PC-9 (cell line): ENCODE measurements at regions not wholly inside any gene's neighbourhood (a gene's known extent, or its start where the extent isn't known, plus 50 kb on each side); places are given as distances from the start of the nearest gene placed in this dataset.

ENCODE experiments used
- BruUV-seq: library from RNA; stranded (reverse); fragments of 400-500 nt; replicated peaks from 2 replicates; lab custom pipeline; 2021; lab: Mats Ljungman, UMichigan
- CTCF ChIA-PET: fragments of 300-600 bp; sonication (Branson Sonifier 250); formaldehyde crosslinking; loops from one replicate; lab custom pipeline; 2022; ENCODE audit warnings: antibody characterized with exemption; lab: Charles Lee
- POLR2A ChIA-PET: fragments of 300-600 bp; sonication (Branson Sonifier 250); formaldehyde crosslinking; loops from one replicate; lab custom pipeline; 2022; ENCODE audit warnings: antibody characterized with exemption; ENCODE audit not compliant: unreplicated experiment; lab: Charles Lee
- DNase-seq, 2 experiments: peaks; one replicate each; pipeline versions ENCODE4 v3.0.0 to v3.0.0-alpha.2; 2015 to 2022; ENCODE audit warnings: mixed read lengths in 1 of 2
- H2AFZ ChIP-seq: fragments of 200-600 bp; sonication (generic); 2 replicates; pipeline ENCODE4 v1.8.1; 2017; ENCODE audit warnings: antibody characterized with exemption
- H3F3A ChIP-seq: fragments of 200-600 bp; sonication (generic); 2 replicates; pipeline ENCODE4 v1.8.1; 2017; ENCODE audit warnings: antibody characterized with exemption, mild to moderate bottlenecking, low read depth; ENCODE audit not compliant: insufficient read depth
- H3K27ac ChIP-seq: fragments of 200-600 bp; sonication (generic); 2 replicates; pipeline ENCODE4 v1.6.1; 2016; ENCODE audit warnings: mixed run types
- H3K27me3 ChIP-seq: fragments of 200-600 bp; sonication (generic); 2 replicates; pipeline ENCODE4 v1.6.1; 2016; ENCODE audit warnings: low read depth, mixed run types; ENCODE audit not compliant: insufficient read depth
- H3K36me3 ChIP-seq: fragments of 200-600 bp; sonication (generic); 2 replicates; pipeline ENCODE4 v1.6.1; 2016; ENCODE audit warnings: low read depth, mixed run types
- H3K4me1 ChIP-seq: fragments of 200-600 bp; sonication (generic); replicated peaks from 2 replicates; pipeline ENCODE4 v1.6.1; 2016; ENCODE audit warnings: mixed run types; ENCODE audit not compliant: insufficient read depth
- H3K4me2 ChIP-seq: fragments of 200-600 bp; sonication (generic); 2 replicates; pipeline ENCODE4 v1.6.1; 2017; ENCODE audit warnings: mixed run types
- H3K4me3 ChIP-seq: fragments of 200-600 bp; sonication (generic); 2 replicates; pipeline ENCODE4 v1.6.1; 2016; ENCODE audit warnings: mixed run types
- H3K79me2 ChIP-seq: fragments of 200-600 bp; sonication (generic); 2 replicates; pipeline ENCODE4 v1.6.1; 2017; ENCODE audit warnings: low read depth, mixed run types
- H3K9me2 ChIP-seq: fragments of 200-600 bp; sonication (generic); 2 replicates; pipeline ENCODE4 v1.8.1; 2017; ENCODE audit warnings: mild to moderate bottlenecking; ENCODE audit not compliant: insufficient read depth
- H3K9me3 ChIP-seq: fragments of 200-600 bp; sonication (generic); 2 replicates; pipeline ENCODE4 v1.8.1; 2016; ENCODE audit warnings: low read depth; ENCODE audit not compliant: insufficient read depth
- H4K20me1 ChIP-seq: fragments of 200-600 bp; sonication (generic); 2 replicates; pipeline ENCODE4 v1.8.1; 2017; ENCODE audit not compliant: insufficient read depth
- EZH2 ChIP-seq: fragments of 200-600 bp; sonication (generic); IDR thresholded peaks from 2 replicates; pipeline ENCODE4 v1.8.0; 2017; ENCODE audit warnings: antibody characterized with exemption, low read depth
- intact Hi-C: fragments of 100-400 bp; cut with micrococcal nuclease; formaldehyde crosslinking; loops from one replicate; pipeline ENCODE4 v1.10.0; 2022; ENCODE audit not compliant: unreplicated experiment
- TF ChIP-seq, protein P1 (sequence below): fragments of 200-600 bp; sonication (generic); conservative IDR thresholded peaks from 2 replicates; pipeline ENCODE4 v1.6.1; 2017; ENCODE audit warnings: mixed run types, antibody characterized with exemption, mild to moderate bottlenecking, moderate library complexity

GRCh38 chr6:165167861-165168260, 141.5 kb downstream of the C6orf118 start:
- no peak overlapping the region for H3K27ac ChIP-seq
- intact Hi-C loops = no loop called here
- H3K4me2 ChIP-seq = no peak overlapping the region
- no peaks in the 10 kb centered on the region for H3K9me3 ChIP-seq
- H3K36me3 ChIP-seq = no peaks in the 10 kb centered on the region
- CTCF ChIA-PET = no interaction called here
- BruUV-seq = no TSS peak
- no peaks in the 10 kb centered on the region for H3K9me2 ChIP-seq
- DNase-seq = no peak
- H3F3A ChIP-seq = no peaks in the 10 kb centered on the region
- no peaks in the 10 kb centered on the region for H4K20me1 ChIP-seq
- H3K4me1 ChIP-seq = no peaks in the 10 kb centered on the region
- POLR2A ChIA-PET = no interaction called here
- H2AFZ ChIP-seq = no peak overlapping the region
- H3K27me3 ChIP-seq = no peaks in the 10 kb centered on the region
- H3K4me3 ChIP-seq = no peak overlapping the region
- no peaks in the 10 kb centered on the region for H3K79me2 ChIP-seq
- no peak for TF ChIP-seq EZH2
- TF ChIP-seq, protein P1, sequence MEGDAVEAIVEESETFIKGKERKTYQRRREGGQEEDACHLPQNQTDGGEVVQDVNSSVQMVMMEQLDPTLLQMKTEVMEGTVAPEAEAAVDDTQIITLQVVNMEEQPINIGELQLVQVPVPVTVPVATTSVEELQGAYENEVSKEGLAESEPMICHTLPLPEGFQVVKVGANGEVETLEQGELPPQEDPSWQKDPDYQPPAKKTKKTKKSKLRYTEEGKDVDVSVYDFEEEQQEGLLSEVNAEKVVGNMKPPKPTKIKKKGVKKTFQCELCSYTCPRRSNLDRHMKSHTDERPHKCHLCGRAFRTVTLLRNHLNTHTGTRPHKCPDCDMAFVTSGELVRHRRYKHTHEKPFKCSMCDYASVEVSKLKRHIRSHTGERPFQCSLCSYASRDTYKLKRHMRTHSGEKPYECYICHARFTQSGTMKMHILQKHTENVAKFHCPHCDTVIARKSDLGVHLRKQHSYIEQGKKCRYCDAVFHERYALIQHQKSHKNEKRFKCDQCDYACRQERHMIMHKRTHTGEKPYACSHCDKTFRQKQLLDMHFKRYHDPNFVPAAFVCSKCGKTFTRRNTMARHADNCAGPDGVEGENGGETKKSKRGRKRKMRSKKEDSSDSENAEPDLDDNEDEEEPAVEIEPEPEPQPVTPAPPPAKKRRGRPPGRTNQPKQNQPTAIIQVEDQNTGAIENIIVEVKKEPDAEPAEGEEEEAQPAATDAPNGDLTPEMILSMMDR = no peak

DNA sequence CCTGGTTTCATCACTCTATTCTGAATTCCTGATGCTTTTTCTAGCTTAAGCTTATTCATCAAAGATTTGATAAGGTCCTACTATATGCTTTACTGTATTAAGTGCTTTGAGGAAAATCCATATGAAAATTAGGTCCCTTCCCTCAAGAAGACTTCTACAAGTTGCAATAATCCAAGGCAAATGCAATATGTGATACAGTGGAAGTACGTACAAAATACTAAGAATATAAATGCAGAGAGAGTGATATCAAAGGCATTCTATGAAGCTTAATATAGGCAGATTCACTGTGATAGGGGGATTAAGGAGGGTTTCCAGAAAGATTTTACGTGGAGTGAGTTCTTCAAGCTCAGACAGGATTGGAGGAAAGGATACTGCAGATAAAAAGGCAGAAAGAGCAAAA, 142.1 kb downstream of the C6orf118 start:
- H3K9me3 ChIP-seq = no peaks in the 10 kb centered on the region
- intact Hi-C loops = no loop called here
- no peaks in the 10 kb centered on the region for H3K4me1 ChIP-seq
- H3K79me2 ChIP-seq = no peaks in the 10 kb centered on the region
- TF ChIP-seq, protein P1 = no peak
- TF ChIP-seq EZH2 = no peak
- no peaks in the 10 kb centered on the region for H3K36me3 ChIP-seq
- ChIA-PET CTCF (no interaction called here), POLR2A (no interaction called here)
- H3K9me2 ChIP-seq = no peaks in the 10 kb centered on the region
- H3F3A ChIP-seq = no peaks in the 10 kb centered on the region
- H3K27me3 ChIP-seq = no peaks in the 10 kb centered on the region
- BruUV-seq = no TSS peak
- H3K4me3 ChIP-seq = no peak overlapping the region
- DNase-seq = no peak
- no peak overlapping the region for H3K4me2 ChIP-seq
- H4K20me1 ChIP-seq = no peaks in the 10 kb centered on the region
- H3K27ac ChIP-seq = no peak overlapping the region
- no peak overlapping the region for H2AFZ ChIP-seq

- no peak overlapping the region for H3K4me2 ChIP-seq
- no peak overlapping the region for H3K27ac ChIP-seq
- no peaks in the 10 kb centered on the region for H4K20me1 ChIP-seq
- BruUV-seq = no TSS peak
- H2AFZ ChIP-seq = no peak overlapping the region
- CTCF ChIA-PET = no interaction called here
- intact Hi-C loops = no loop called here
- H3K27me3 ChIP-seq = peaks cover 4% of the 10 kb centered on the region; the same call in 1 of the 2 replicates
- H3K36me3 ChIP-seq = no peaks in the 10 kb centered on the region
- no peak for TF ChIP-seq EZH2
- TF ChIP-seq, protein P1 = no peak
- H3K4me3 ChIP-seq = no peak overlapping the region
- POLR2A ChIA-PET = no interaction called here
- no peaks in the 10 kb centered on the region for H3K79me2 ChIP-seq
- H3K4me1 ChIP-seq = no peaks in the 10 kb centered on the region
- H3F3A ChIP-seq = no peaks in the 10 kb centered on the region
- H3K9me3 ChIP-seq = no peaks in the 10 kb centered on the region
- H3K9me2 ChIP-seq = no peaks in the 10 kb centered on the region
- no peak for DNase-seq
These were observed 145.9 kb downstream of the C6orf118 start for GRCh38 chr6:165163519-165163918.
